IMR-90 (cell line): ENCODE measurements at regions not wholly inside any gene's neighbourhood (a gene's known extent, or its start where the extent isn't known, plus 50 kb on each side); places are given as distances from the start of the nearest gene placed in this dataset.

Source experiments
- ATAC-seq: fragments of 200-7000 bp; cut with Tn5 transposase; 2 replicates; pipeline ENCODE4 v1.9.1; 2020; ENCODE audit warnings: low read depth, mild to moderate bottlenecking, moderate library complexity
- BruUV-seq: library from RNA; stranded (reverse); fragments of 400-500 nt; replicated peaks from 2 replicates; lab custom pipeline; 2021; lab: Mats Ljungman, UMichigan
- CTCF ChIA-PET: fragments of 300-600 bp; formaldehyde crosslinking; extraction: SDS; loops from one replicate; lab custom pipeline; 2021; ENCODE audit warnings: antibody characterized with exemption; lab: Yijun Ruan, JAX
- POLR2A ChIA-PET: fragments of 300-600 bp; sonication (Branson Sonifier 250); formaldehyde crosslinking; loops from one replicate; lab custom pipeline; 2022; ENCODE audit warnings: antibody characterized with exemption; ENCODE audit not compliant: unreplicated experiment; lab: Charles Lee
- DNase-seq: peaks from one replicate; pipeline ENCODE4 v3.0.0; 2013
- H2AFZ ChIP-seq: replicated peaks from 2 replicates; pipeline ENCODE3; 2013; ENCODE audit warnings: low read length, mild to moderate bottlenecking; ENCODE audit not compliant: poor library complexity
- H2AK5ac ChIP-seq: 2 replicates; pipeline ENCODE4 v1.6.1; 2013; ENCODE audit warnings: low read depth, low read length, inconsistent platforms
- H2AK9ac ChIP-seq: replicated peaks from 2 replicates; pipeline ENCODE3; 2013; ENCODE audit warnings: mild to moderate bottlenecking, low read depth, low read length, moderate library complexity; ENCODE audit not compliant: poor library complexity
- H2BK120ac ChIP-seq: 2 replicates; pipeline ENCODE4 v1.6.1; 2013; ENCODE audit warnings: low read depth, low read length, inconsistent platforms
- H2BK15ac ChIP-seq: 3 replicates; pipeline ENCODE4 v1.6.1; 2013; ENCODE audit warnings: low read depth, low read length, inconsistent platforms
- H2BK20ac ChIP-seq: 2 replicates; pipeline ENCODE4 v1.6.1; 2013; ENCODE audit warnings: low read depth, mild to moderate bottlenecking, inconsistent platforms, low read length, moderate library complexity
- H2BK5ac ChIP-seq: 2 replicates; pipeline ENCODE4 v1.6.1; 2013; ENCODE audit warnings: mild to moderate bottlenecking, low read depth, low read length, inconsistent platforms; ENCODE audit not compliant: poor library complexity, severe bottlenecking
- H3K14ac ChIP-seq: replicated peaks from 2 replicates; pipeline ENCODE4 v1.6.1; 2013; ENCODE audit warnings: low read depth, low read length, inconsistent platforms
- H3K18ac ChIP-seq: 2 replicates; pipeline ENCODE4 v1.6.1; 2013; ENCODE audit warnings: low read depth, low read length, control low read depth
- H3K23ac ChIP-seq: 2 replicates; pipeline ENCODE4 v1.6.1; 2013; ENCODE audit warnings: low read depth, low read length, inconsistent platforms
- H3K27ac ChIP-seq: 2 replicates; pipeline ENCODE4 v1.5.1; 2013; ENCODE audit warnings: mild to moderate bottlenecking, control low read depth, low read length; ENCODE audit not compliant: insufficient read depth
- H3K27me3 ChIP-seq: 2 replicates; pipeline ENCODE4 v1.6.1; 2013; ENCODE audit warnings: low read length; ENCODE audit not compliant: control insufficient read depth, insufficient read depth
- H3K36me3 ChIP-seq: 2 replicates; pipeline ENCODE4 v1.6.1; 2013; ENCODE audit warnings: low read length, mixed read lengths; ENCODE audit not compliant: control insufficient read depth, insufficient read depth
- H3K4ac ChIP-seq: 2 replicates; pipeline ENCODE4 v1.6.1; 2013; ENCODE audit warnings: low read depth, low read length, inconsistent platforms
- H3K4me1 ChIP-seq: 2 replicates; pipeline ENCODE4 v1.6.1; 2013; ENCODE audit warnings: low read length, mixed read lengths; ENCODE audit not compliant: control insufficient read depth, insufficient read depth
- H3K4me2 ChIP-seq: 2 replicates; pipeline ENCODE4 v1.6.1; 2013; ENCODE audit warnings: low read depth, mild to moderate bottlenecking, control low read depth, low read length, moderate library complexity
- H3K4me3 ChIP-seq: 2 replicates; pipeline ENCODE4 v1.5.1; 2013; ENCODE audit warnings: low read depth, mild to moderate bottlenecking, control low read depth, low read length, moderate library complexity; ENCODE audit not compliant: insufficient read depth
- H3K56ac ChIP-seq: 2 replicates; pipeline ENCODE4 v1.6.1; 2013; ENCODE audit warnings: low read length, inconsistent platforms; ENCODE audit not compliant: insufficient read depth; ENCODE audit errors: extremely low read depth
- H3K79me1 ChIP-seq, 2 experiments: 2 replicates each; pipeline ENCODE4 v1.6.1; 2013; ENCODE audit warnings: low read length in 2 of 2, inconsistent platforms in 1 of 2, low read depth in 1 of 2
- H3K9ac ChIP-seq: 2 replicates; pipeline ENCODE4 v1.6.1; 2013; ENCODE audit warnings: low read depth, low read length, control low read depth
- H3K9me1 ChIP-seq: 2 replicates; pipeline ENCODE4 v1.6.1; 2013; ENCODE audit warnings: low read length, inconsistent platforms; ENCODE audit not compliant: insufficient read depth
- H3K9me3 ChIP-seq: 2 replicates; pipeline ENCODE4 v1.6.1; 2013; ENCODE audit warnings: low read length; ENCODE audit not compliant: control insufficient read depth, insufficient read depth
- H4K20me1 ChIP-seq: 2 replicates; pipeline ENCODE4 v1.6.1; 2013; ENCODE audit warnings: low read length, inconsistent platforms; ENCODE audit not compliant: insufficient read depth
- H4K5ac ChIP-seq: 2 replicates; pipeline ENCODE4 v1.6.1; 2013; ENCODE audit warnings: mild to moderate bottlenecking, low read depth, low read length, control low read depth
- H4K8ac ChIP-seq, 2 experiments: 2 replicates each; pipeline ENCODE4 v1.6.1; 2013; ENCODE audit warnings: low read depth in 2 of 2, low read length in 2 of 2, control low read depth in 1 of 2, inconsistent platforms in 1 of 2
- H4K91ac ChIP-seq: 2 replicates; pipeline ENCODE4 v1.6.1; 2013; ENCODE audit warnings: low read depth, low read length, inconsistent platforms; ENCODE audit not compliant: insufficient read depth
- BHLHE40 ChIP-seq: fragments of 150-350 bp; IDR thresholded peaks from 2 replicates; pipeline ENCODE4 v1.6.1; 2016; ENCODE audit warnings: mild to moderate bottlenecking, low read depth, low read length
- CEBPB ChIP-seq: IDR thresholded peaks from 2 replicates; pipeline ENCODE4 v1.6.1; 2012; ENCODE audit warnings: low read depth, low read length, improper control_type of control experiment
- CHD1 ChIP-seq: IDR thresholded peaks from 2 replicates; pipeline ENCODE4 v1.6.1; 2012; ENCODE audit warnings: low read depth, low read length, improper control_type of control experiment
- FOS ChIP-seq: fragments of 150-350 bp; IDR thresholded peaks from 2 replicates; pipeline ENCODE4 v1.6.1; 2016; ENCODE audit warnings: low read depth, low read length
- MAFK ChIP-seq: IDR thresholded peaks from 2 replicates; pipeline ENCODE4 v1.6.1; 2012; ENCODE audit warnings: low read depth, low read length, improper control_type of control experiment
- MAZ ChIP-seq: IDR thresholded peaks from 2 replicates; pipeline ENCODE4 v1.6.1; 2012; ENCODE audit warnings: low read depth, mild to moderate bottlenecking, low read length, improper control_type of control experiment, moderate library complexity, borderline replicate concordance
- MXI1 ChIP-seq: IDR thresholded peaks from 2 replicates; pipeline ENCODE4 v1.6.1; 2012; ENCODE audit warnings: low read depth, mild to moderate bottlenecking, low read length, moderate library complexity, borderline replicate concordance
- NFE2L2 ChIP-seq: fragments of 150-350 bp; IDR thresholded peaks from 2 replicates; pipeline ENCODE4 v1.6.1; 2016; ENCODE audit warnings: low read depth, mild to moderate bottlenecking, low read length
- POLR2A ChIP-seq: IDR thresholded peaks from 2 replicates; pipeline ENCODE4 v1.6.1; 2012; ENCODE audit warnings: mild to moderate bottlenecking, low read depth, low read length
- RAD21 ChIP-seq: IDR thresholded peaks from 2 replicates; pipeline ENCODE4 v1.6.1; 2012; ENCODE audit warnings: low read length, improper control_type of control experiment
- RCOR1 ChIP-seq: IDR thresholded peaks from 2 replicates; pipeline ENCODE4 v1.6.1; 2012; ENCODE audit warnings: mild to moderate bottlenecking, low read length, improper control_type of control experiment; ENCODE audit not compliant: insufficient replicate concordance
- RFX5 ChIP-seq: IDR thresholded peaks from 2 replicates; pipeline ENCODE4 v1.8.0; 2012; ENCODE audit warnings: low read depth, mild to moderate bottlenecking, low read length, moderate library complexity
- SMC3 ChIP-seq: fragments of 150-350 bp; IDR thresholded peaks from 2 replicates; pipeline ENCODE4 v1.6.1; 2016; ENCODE audit warnings: low read depth, mild to moderate bottlenecking, antibody characterized with exemption, low read length, moderate library complexity
- WGBS, 2 experiments: methylation state at CpG; one replicate each; pipeline versions ENCODE4 v1.1.5 to v1.1.7; 2013; ENCODE audit warnings: missing lambda C conversion rate in 2 of 2; ENCODE audit not compliant: insufficient read length in 1 of 2; ENCODE audit errors: extremely low coverage in 2 of 2; 5-methylcytosine and 5-hydroxymethylcytosine counted together
- dilution Hi-C: fragments of 300-500 bp; cut with HindIII; formaldehyde crosslinking; loops from one replicate; pipeline ENCODE4 v1.14.3; 2018; ENCODE audit warnings: low sequenced_read_pairs; ENCODE audit not compliant: unreplicated experiment
- in situ Hi-C: fragments of 300-500 bp; cut with MboI; formaldehyde crosslinking; loops from 3 replicates; pipeline ENCODE4 v1.14.3; 2019; ENCODE audit warnings: low sequenced_read_pairs, inconsistent platforms, mixed read lengths
- intact Hi-C: fragments of 100-400 bp; cut with micrococcal nuclease; formaldehyde crosslinking; loops from 2 replicates; pipeline ENCODE4 v1.10.0; 2022
- TF ChIP-seq, protein P1 (sequence below): fragments of 150-350 bp; IDR thresholded peaks from 2 replicates; pipeline ENCODE4 v1.6.1; 2017; ENCODE audit warnings: mild to moderate bottlenecking, antibody characterized with exemption, low read length, low read depth
- TF ChIP-seq, protein P2 (sequence below): fragments of 150-350 bp; IDR thresholded peaks from 2 replicates; pipeline ENCODE4 v1.6.1; 2016; ENCODE audit warnings: low read depth, mild to moderate bottlenecking, low read length, moderate library complexity, borderline replicate concordance
- TF ChIP-seq, protein P3 (sequence below): conservative IDR thresholded peaks from 2 replicates; pipeline ENCODE4 v1.5.1; 2012; ENCODE audit warnings: mild to moderate bottlenecking, low read depth, low read length, improper control_type of control experiment

DNA sequence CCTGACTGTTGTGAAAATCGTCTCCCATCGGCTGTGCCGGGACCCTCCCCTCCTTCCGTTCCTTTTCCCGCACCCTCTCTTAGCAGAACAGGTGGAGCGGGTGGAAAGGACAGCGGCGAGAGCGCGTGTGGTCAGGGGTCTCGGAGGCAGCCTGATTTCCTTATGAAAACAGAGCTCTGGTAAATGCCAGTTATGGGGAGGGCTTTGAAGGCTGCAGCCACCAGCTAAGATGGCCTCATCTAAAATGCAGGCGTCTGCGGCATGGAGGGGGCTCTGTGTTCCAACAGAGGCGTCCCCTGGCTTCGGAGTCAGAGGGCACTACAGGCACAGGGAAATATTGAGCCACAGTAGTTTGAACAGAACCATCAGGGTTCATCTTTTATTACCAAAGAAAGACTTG is 93.8 kb upstream of the SOX1 start:
- no peak overlapping the region for H3K23ac ChIP-seq
- H2BK15ac ChIP-seq = no peak overlapping the region
- no peaks in the 10 kb centered on the region for H3K4me1 ChIP-seq
- no peaks in the 10 kb centered on the region for H3K79me1 ChIP-seq
- WGBS, 2 experiments = no CpG with 5 or more reads among the region's 15 CpGs
- H4K20me1 ChIP-seq = no peaks in the 10 kb centered on the region
- no peak overlapping the region for H3K18ac ChIP-seq
- ChIA-PET POLR2A (no interaction called here), CTCF (no interaction called here)
- peaks cover 52% of the 10 kb centered on the region for H3K9me3 ChIP-seq
- no peak overlapping the region for H3K4me2 ChIP-seq
- ATAC-seq (no peak), DNase-seq (no peak)
- intact Hi-C loops = no loop called here
- no peak overlapping the region for H4K91ac ChIP-seq
- no peak overlapping the region for H3K27ac ChIP-seq
- H4K8ac ChIP-seq = no peak overlapping the region
- no peaks in the 10 kb centered on the region for H3K9me1 ChIP-seq
- H2BK5ac ChIP-seq = no peak overlapping the region
- no peaks in the 10 kb centered on the region for H3K27me3 ChIP-seq
- no peak overlapping the region for H2BK20ac ChIP-seq
- H3K9ac ChIP-seq = no peak overlapping the region
- H3K4me3 ChIP-seq = no peak overlapping the region
- no TSS peak for BruUV-seq
- no peak overlapping the region for H3K4ac ChIP-seq
- dilution Hi-C loops = no loop called here
- no peak overlapping the region for H3K14ac ChIP-seq
- H2AK5ac ChIP-seq = no peak overlapping the region
- H3K36me3 ChIP-seq = no peaks in the 10 kb centered on the region
- H3K56ac ChIP-seq = no peak overlapping the region
- no peak for TF ChIP-seq RFX5
- no peak for TF ChIP-seq BHLHE40
- TF ChIP-seq POLR2A = no peak
- TF ChIP-seq CEBPB = no peak
- TF ChIP-seq CHD1 = no peak
- no peak for TF ChIP-seq MAZ
- TF ChIP-seq, protein P1, sequence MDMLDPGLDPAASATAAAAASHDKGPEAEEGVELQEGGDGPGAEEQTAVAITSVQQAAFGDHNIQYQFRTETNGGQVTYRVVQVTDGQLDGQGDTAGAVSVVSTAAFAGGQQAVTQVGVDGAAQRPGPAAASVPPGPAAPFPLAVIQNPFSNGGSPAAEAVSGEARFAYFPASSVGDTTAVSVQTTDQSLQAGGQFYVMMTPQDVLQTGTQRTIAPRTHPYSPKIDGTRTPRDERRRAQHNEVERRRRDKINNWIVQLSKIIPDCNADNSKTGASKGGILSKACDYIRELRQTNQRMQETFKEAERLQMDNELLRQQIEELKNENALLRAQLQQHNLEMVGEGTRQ = no peak
- TF ChIP-seq RCOR1 = no peak
- no peak for TF ChIP-seq RAD21
- TF ChIP-seq MAFK = no peak
- TF ChIP-seq, protein P2, sequence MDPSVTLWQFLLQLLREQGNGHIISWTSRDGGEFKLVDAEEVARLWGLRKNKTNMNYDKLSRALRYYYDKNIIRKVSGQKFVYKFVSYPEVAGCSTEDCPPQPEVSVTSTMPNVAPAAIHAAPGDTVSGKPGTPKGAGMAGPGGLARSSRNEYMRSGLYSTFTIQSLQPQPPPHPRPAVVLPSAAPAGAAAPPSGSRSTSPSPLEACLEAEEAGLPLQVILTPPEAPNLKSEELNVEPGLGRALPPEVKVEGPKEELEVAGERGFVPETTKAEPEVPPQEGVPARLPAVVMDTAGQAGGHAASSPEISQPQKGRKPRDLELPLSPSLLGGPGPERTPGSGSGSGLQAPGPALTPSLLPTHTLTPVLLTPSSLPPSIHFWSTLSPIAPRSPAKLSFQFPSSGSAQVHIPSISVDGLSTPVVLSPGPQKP = no peak
- TF ChIP-seq MXI1 = no peak
- TF ChIP-seq, protein P3, sequence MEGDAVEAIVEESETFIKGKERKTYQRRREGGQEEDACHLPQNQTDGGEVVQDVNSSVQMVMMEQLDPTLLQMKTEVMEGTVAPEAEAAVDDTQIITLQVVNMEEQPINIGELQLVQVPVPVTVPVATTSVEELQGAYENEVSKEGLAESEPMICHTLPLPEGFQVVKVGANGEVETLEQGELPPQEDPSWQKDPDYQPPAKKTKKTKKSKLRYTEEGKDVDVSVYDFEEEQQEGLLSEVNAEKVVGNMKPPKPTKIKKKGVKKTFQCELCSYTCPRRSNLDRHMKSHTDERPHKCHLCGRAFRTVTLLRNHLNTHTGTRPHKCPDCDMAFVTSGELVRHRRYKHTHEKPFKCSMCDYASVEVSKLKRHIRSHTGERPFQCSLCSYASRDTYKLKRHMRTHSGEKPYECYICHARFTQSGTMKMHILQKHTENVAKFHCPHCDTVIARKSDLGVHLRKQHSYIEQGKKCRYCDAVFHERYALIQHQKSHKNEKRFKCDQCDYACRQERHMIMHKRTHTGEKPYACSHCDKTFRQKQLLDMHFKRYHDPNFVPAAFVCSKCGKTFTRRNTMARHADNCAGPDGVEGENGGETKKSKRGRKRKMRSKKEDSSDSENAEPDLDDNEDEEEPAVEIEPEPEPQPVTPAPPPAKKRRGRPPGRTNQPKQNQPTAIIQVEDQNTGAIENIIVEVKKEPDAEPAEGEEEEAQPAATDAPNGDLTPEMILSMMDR = no peak
- TF ChIP-seq FOS = no peak
- TF ChIP-seq NFE2L2 = no peak
- TF ChIP-seq SMC3 = no peak
- in situ Hi-C loops = no loop called here
- no peak overlapping the region for H4K5ac ChIP-seq
- no peak overlapping the region for H2AK9ac ChIP-seq
- no peak overlapping the region for H2BK120ac ChIP-seq
- no peak overlapping the region for H2AFZ ChIP-seq
